ENCODE measurements at regions not wholly inside any gene's neighbourhood (a gene's known extent, or its start where the extent isn't known, plus 50 kb on each side); places are given as distances from the start of the nearest gene placed in this dataset. TPM values are rescaled to one million over a fixed set of nuclear protein-coding genes. Genes with fewer than 3 reads are reported as not detected.

GRCh38 chr1:228685081-228685660, 50.1 kb upstream of the RHOU start:
- H3K36me3 ChIP-seq (ENCODE audit: control insufficient read depth in 2 of 2, insufficient read depth in 2 of 2, low read length in 1 of 2) = no peaks in the 10 kb centered on the region
- ChIA-PET CTCF (no interaction called here), RAD21 (ENCODE audit: unreplicated experiment) (no interaction called here), SMC1A (ENCODE audit: uncharacterized antibody, unreplicated experiment) (no interaction called here), POLR2A (no interaction called here)
- intact Hi-C loops (cut with micrococcal nuclease; ENCODE audit: unreplicated experiment) (no loop called here), in situ Hi-C loops (cut with MboI) (no loop called here)
- no TSS peak for BruUV-seq (replicated peaks)
- TF ChIP-seq RBBP5 (conservative IDR thresholded peaks at IDR 0.05) = no peak
- no peaks in the 10 kb centered on the region; a peak in 2 of 4 replicates for H3K27me3 ChIP-seq (replicated peaks in 1 of 2; ENCODE audit: control insufficient read depth in 2 of 2, insufficient read depth in 2 of 2, low read length in 1 of 2)
- no peaks in the 10 kb centered on the region for H4K20me1 ChIP-seq (ENCODE audit: control insufficient read depth, insufficient read depth)
- no peak overlapping the region for H3K4me2 ChIP-seq (ENCODE audit: control insufficient read depth, insufficient read depth)
- FAIRE-seq (no peak), DNase-seq (ENCODE audit: low read depth, low spot score) (no peak), ATAC-seq (no peak)
- H3K4me3 ChIP-seq = no peak overlapping the region
- H3K9ac ChIP-seq (ENCODE audit: control insufficient read depth, insufficient read depth, low read length) = no peak overlapping the region
- no peaks in the 10 kb centered on the region for H3K4me1 ChIP-seq (ENCODE audit: control insufficient read depth, insufficient read depth, low read length)
- no peak overlapping the region for H2AFZ ChIP-seq (ENCODE audit: control insufficient read depth, low read depth, low read length)
- no peaks in the 10 kb centered on the region for H3K79me2 ChIP-seq (ENCODE audit: control insufficient read depth, insufficient read depth, low read length)
- 4% methylated on average over 1 of the region's 1 CpG for WGBS (ENCODE audit: insufficient coverage, insufficient replicate concordance, low lambda C conversion rate, missing lambda C conversion rate)
- H3K9me3 ChIP-seq (replicated peaks; ENCODE audit: control insufficient read depth, insufficient read depth, low read length) = no peaks in the 10 kb centered on the region
- H3K27ac ChIP-seq (ENCODE audit: control insufficient read depth, insufficient read depth) = no peak overlapping the region

Small RNA genes in the stretch of these regions (small RNA-seq; reads per million reads assigned to genes)
- gene RF00432 (not detected), gene RNA5S10 (not detected), gene RNA5S11 (not detected), gene RNA5S12 (not detected), gene RNA5S13 (not detected), gene RNA5S14 (not detected), gene RNA5S15 (not detected), gene RNA5S16 (not detected), gene RNA5S17 (not detected), gene RNA5S2 (not detected), gene RNA5S3 (not detected), gene RNA5S4 (not detected), gene RNA5S5 (not detected), gene RNA5S6 (not detected), gene RNA5S7 (not detected), gene RNA5S8 (not detected), gene RNA5S9 (not detected), gene RNA5SP18 (not detected)

Measured in GM12878 (cell line).